Hindlimb muscle (tissue), 1 donor: ENCODE measurements at regions not wholly inside any gene's neighbourhood (a gene's known extent, or its start where the extent isn't known, plus 50 kb on each side); places are given as distances from the start of the nearest gene placed in this dataset.

Experiments used
- DNase-seq: peaks from one replicate; pipeline ENCODE4 v3.0.0-alpha.2; 2013

DNA sequence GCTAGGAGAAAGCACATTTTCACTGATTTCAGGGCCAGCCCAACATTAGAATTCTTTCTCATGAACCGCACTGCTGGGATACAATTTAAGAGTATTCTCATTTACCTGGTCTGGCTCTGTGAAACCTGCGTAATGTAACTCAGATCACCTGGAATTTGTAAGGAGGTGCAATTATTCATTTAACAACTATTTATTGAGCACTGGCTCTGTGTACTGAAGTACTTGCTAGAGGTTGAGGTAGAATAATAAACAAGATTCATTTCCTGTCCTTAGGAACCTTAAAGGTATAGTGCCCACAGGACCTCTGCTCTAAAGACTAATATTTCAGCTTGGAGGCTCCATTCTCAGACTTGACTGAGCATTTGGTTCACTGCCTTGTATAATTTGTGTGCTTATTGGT is 242.2 kb upstream of the ZPLD1 start:
- no peak for DNase-seq

DNA sequence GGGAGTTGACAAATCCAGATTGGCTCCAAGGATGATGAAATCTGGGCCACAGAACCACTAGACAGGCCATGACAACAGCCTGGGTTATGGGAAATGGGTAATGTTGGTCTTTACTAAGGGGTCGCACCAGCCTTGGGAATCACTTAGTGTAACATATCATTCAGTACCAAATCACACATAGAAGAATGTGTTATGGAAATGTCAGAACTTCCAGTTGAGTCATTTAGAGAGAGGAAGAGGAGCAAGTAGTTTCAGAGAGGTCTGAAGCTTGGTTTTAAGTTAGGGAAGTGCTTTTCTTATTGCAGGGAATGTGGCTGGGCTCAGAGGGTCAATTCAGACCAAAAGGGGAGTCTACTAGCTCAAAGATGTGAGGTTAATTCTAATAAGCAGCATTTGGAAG is 241.6 kb upstream of the ZPLD1 start:
- DNase-seq, result no peak

DNA sequence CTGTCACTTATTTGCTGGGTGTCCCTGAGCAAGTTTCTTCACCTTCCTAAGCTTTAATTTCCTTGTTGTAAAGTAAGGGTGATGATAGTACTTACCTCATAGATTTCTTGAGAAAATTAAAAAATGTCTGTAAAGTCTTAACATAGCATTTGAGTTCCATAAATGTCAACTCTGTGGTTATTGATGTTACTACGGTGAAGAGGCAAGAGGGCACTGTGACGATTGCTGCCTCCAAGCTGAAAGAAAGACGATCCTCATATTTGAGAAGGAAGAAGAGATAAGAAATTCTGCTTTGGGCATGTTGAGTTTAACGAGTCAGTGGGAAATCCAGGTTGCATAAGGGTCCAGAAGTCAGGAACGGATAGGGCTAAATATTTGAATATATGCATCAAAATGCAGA is 240.8 kb upstream of the ZPLD1 start:
- no peak for DNase-seq

DNA sequence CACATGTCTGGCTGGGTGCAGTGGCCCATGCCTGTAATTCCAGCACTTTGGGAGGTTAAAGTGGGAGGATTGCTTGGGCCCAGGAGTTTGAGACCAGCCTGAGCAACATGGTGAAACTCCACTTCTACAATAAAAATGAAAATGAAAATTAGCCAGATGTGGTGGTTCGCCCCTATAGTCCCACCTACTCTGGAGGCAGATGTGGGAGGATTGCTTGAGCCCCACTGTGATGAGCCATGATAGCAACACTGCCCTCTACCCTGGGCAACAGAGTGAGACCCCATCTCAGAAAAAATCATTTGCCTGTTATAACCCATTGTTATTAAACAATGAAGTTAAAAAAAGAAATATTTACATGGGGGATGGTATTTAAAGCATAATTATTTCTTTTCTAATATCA is 240.1 kb upstream of the ZPLD1 start:
- no peak for DNase-seq

DNA sequence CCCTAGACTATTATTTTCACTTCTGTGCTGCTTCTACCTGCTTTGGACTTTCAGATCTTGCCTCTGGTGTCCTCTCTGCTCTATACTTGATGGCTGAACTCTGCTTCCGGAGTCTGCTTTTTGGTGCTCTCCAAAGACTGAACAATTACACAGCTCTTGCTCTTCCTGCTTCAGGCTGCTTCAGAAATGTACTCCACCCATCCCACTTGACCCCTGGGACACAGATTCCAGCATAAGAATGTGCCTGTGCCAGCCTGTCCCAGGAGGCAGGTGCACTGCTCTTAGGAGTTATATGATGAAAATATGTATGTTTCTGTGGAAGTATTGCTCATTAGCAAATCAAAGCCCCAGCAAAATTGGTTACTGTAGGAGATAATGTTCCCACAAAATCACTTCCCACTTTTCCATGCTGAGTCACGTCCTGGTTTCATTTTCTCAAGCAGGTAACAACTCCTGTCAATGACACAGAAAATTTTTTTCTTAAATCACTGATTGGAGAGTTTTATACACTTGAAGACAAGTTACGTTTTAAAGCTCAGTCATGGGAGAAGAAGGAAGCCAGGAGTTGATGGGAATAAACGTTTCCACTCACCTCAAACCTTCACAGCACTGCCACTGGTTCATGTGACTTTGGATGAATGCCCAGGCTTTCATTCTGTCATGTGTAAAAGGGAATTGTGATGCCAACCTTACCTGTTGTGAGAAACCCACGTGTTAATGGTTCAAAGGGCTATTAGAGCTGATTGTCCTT is 239.4 kb upstream of the ZPLD1 start:
- no peak for DNase-seq

DNA sequence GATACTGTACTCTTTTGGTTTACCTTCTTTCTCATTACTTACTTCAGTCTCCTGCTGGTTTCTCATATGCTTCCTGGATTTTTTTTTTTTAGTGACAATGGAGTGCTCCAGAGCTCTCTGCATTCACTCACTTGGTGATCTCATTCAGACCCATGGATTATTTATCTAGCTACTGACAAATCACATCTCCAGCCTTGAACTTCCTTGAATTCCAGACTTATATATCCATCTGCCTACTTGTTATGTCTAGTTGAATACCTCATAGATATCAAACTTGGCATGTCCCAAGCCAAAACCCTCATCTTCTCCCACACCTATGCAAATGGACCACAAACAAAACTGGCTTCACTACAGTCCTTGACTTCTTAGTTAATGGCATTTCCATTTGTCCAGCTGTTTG is 234.7 kb upstream of the ZPLD1 start:
- no peak for DNase-seq

DNA sequence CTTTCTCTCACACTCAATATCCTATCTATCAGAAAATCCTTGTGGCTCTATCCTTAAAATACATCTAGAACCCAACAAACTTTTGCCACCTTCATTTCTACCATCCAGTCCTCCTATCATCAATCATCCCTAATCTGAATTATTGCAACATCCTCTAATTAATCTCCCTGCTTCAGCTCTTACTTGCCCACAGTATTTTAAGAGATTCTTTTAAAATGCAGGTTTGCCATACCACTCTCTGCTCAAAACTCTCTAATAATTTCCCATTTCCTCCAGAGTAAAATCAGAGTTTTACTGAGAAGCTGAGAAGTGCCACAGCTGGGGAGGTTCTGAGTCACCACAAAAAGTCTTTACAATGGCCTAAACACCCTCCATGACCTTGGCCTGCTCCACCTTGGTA is 234.3 kb upstream of the ZPLD1 start:
- no peak for DNase-seq

DNA sequence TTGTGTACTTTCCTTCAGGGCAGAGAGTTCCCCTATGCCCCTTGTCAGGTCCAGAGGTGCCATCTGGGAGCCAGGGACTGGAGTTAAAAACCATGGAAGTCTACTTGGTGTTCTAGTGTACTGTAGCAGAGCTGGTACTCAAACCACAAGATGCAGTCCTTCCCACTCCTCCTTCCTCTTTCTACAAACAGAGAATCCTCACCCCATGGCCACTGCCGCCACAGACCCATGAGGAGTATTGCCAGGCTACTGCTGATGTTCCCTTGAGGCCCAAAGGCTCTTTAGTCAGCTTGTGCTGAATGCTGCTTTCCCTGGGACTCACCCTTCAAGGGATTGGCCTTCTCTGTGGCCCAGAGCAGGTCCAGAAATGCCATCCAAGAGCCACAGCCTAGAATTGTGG is 229.2 kb upstream of the ZPLD1 start:
- DNase-seq, result no peak

DNA sequence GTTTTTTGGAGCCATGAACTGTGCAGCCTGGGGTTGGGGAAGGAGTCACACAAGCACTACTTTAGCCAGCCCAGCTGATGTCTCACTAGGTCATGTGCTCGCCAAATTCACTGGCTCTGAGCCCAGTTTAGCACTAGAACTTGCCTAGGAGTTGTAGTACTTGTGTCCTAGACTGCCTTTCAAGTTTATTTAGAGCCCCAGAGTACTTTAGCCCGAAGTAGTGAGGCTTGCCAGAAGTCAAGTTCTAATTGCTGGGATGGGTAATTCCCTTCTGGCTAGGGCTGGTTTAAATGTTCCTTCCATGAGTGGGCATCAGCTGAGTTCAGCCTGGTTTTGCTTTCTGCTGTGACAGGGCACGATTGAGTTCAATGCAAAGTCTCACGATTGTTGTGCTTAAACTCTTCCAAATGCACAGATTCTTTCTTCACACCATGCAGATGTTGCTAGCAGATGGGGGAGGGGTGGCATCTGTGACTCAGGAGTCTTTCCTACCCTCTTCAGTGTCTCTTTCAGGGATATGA is 228.2 kb upstream of the ZPLD1 start:
- DNase-seq, result peak; percentile 47

DNA sequence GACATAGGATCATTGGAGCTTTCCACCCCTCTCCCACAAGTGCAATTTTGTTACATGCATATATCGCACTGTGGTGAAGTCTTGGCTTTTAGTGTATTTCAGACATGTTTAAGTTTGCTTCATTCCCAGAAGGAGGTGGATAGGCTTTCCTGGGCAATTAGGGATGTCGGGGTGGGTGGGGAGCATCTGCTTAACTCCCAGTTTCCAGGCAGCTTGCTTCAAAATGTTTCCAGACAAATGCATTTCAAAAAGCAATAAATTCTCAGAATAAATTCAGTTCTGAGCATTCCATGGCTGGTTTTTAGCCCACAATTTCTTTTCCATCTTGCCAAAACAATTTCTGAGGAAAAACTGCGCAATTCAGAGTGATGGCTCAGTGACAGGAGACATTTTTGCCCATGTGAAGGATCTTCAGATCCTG is 227.7 kb upstream of the ZPLD1 start:
- DNase-seq, result peak; percentile 50

DNA sequence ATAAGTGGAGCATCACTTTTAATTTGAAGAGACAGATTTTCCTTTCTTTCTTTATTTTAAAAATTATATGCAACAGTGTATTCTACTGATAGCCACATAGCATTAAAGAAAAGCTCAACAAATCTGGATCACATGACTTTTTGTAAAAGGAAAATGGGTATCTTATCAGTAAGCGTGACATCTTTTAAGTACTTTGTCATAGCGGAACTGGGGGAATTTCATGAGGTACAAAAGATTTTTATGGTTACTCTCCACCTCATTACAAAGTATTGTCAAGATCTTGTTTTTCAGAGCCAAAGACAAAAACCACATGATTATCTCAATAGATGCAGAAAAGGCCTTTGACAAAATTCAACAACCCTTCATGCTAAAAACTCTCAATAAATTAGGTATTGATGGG is 219.6 kb upstream of the ZPLD1 start:
- DNase-seq, result no peak

DNA sequence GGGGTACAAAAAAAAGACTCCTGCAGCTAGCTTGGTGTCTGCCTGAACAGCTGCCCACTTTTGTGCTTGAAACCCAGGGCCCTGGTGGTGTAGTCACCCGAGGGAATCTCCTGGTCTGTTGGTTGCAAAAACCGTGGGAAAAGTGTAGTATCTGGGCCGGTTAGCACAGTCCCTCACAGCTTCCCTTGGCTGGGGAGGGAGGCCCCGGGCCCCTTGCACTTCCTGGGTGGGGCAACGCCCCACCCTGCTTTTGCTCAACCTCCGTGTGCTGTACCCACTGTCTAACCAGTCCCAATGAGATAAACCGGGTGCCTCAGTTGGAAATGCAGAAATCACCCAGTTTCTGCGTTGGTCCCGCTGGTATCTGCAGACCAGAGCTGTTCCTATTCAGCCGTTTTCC is 211.7 kb upstream of the ZPLD1 start:
- DNase-seq, result no peak

DNA sequence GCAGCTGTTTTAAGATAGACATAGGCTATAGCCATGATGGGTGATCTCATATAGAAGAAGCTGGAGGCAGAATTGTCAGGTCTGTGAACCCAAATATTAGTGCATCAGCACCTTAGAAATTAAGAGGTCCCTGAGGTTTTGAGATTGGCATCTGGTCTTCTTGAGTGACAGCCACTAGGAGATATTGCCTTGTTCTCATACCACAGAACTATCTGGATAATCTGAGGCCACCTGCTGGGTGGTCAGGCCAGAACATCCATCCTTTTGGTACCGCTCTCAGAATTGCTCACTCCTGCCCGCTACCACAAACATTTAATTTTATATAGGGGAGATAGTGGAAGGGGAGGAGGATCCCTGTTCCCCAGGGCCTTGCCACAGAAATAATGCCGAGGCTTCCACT is 210.6 kb upstream of the ZPLD1 start:
- DNase-seq, result no peak

DNA sequence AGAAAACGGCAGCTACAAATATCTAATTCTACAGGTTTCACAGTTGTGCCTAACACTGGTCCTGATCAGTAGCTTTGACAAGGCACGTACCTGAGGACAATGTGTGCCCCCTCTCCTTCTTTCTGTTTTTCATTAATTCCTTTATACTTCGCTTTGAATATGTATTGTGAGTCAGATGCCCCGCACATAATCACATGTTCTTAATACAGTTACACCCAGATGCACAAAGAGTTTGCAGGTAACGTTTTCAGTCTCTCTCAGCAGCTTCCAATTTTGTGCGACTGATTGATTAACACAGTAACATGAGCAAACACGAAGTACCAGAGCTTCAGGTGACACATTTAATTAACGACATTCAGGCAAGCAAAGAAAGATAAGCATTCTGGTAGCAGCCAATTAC is 209.8 kb upstream of the ZPLD1 start:
- no peak for DNase-seq

DNA sequence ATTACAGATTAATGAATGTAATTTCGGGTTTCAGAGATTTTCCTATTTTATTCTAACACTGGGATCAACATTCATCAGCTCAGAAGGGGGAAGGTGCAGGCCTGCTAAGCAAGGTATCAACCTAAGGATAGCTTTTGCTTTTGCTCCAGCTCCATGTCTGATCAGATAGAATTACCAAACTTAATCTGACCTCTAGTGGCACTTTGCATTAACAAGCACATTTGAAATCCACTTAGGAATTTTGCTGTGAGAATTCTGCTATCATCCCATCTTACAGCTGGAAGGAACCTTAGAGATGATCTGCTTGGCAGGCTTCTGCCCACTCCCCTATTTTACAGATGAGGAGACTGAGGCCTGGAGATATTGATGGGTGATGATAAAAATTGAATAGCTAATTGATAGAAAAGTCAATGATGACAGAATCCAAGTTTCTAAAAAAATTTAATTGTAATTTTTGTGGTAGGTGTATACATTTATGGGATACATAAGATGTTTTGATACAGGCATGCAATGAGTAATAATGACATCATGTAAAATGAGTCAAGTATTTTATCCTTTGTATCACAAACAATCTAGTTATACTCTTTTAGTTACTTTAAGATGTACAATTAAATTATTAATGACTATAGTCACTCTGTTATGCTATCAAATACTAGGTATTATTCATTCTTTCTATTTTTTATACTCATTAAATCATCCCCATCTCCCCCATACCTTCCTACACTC is 209.2 kb upstream of the ZPLD1 start:
- peak; percentile 49 for DNase-seq

DNA sequence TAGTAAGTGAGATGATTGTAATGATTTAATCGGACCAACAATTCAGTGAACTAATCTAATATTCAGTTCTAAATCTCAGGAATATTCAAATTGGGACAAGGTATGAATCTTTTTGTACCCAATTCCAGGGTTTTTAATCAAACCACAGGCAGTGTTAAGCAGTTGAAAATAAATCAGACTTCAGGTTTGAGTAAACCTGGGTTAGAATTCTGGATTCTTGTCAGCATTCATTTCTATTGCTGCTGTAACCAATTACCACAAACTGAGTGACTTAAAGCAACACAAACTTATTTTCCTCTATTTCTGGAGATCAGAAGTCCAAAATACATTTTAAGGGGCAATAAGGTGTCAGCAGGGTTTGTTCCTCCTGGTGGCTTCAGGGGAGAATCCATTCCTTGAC is 208.4 kb upstream of the ZPLD1 start:
- DNase-seq, result no peak

DNA sequence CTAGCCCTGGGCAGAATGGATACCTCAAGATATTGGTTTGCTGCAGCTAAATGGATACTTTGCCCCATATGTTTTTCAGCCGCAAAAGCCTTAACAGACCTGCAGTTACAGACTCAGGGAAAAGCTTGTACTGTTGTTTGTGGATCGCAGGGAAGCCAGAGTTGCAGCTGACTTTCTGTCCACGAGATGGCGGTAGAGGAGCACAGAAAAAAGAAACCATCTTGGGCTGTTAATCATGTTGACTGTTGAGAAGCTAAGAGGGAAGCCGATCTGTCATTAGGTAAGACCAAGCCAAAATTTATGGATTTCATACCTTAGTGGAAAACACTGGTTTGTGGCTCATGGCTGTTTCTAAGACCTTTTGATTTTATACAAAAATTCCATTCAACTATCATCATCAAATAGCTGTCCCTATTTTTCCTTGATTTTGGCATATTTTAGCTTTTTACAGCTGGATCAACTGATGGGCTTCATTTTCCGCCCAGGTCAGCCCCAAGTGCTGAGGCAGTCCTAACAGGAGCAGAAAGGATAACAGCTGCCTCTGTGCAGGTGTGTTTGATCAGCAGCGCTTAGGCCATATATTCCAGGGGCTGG is 205.7 kb upstream of the ZPLD1 start:
- peak; percentile 74 for DNase-seq

DNA sequence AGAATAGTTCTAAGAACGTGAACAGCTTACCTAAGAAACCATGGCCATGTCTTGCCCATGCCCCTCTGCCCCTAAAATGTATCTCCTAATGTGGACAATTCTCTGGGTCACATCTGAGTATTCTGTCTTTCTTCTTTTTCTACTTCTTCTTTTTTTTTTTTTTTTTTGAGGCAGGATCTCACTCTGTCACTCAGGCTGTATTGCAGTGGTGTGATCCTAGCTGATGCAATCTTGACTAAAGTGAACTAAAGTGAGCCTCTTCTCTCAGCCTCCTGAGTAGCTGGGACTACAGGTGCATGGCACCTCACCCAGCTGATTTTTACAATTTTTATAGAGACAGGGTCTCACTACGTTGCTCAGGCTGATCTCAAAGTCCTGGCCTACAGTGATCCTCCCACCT is 204.8 kb upstream of the ZPLD1 start:
- DNase-seq, result no peak

DNA sequence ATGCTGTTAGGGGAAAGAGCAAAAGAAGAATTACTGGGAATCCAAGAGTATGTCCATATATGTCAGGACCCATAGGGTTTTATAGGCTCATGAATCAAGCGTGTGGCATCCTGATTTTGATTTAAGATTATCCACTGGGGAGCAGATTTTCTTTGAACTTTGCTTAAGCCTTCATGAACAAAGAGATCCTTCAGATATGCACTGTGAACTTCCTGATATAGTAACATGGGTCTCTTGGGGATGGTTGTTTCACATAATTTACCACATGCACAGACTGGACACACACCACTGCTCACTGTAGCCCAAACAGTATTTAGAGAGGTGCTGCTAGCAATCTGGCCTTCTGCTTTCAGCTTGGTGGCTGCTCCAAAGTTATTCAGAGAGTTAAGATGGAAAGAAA is 200.9 kb upstream of the ZPLD1 start:
- no peak for DNase-seq

DNA sequence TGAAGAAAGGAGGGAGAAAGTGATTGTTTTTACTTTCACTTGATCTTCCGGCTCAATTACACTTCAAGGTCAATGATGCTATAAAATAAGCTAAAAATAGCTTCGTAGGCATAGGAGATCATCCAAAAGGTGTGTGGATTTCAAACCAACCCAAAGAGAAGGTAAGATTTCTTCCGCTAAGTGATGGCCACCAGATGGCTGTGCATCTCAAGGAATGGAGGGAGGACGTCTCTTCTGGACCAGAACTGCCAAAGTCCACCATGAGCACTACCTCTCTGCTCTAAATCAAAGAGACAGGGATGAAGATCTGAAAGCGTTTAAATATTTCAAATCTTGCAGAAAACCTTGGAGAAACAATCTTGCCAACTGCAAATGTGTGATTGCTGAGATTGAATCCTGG is 199.1 kb upstream of the ZPLD1 start:
- no peak for DNase-seq

DNA sequence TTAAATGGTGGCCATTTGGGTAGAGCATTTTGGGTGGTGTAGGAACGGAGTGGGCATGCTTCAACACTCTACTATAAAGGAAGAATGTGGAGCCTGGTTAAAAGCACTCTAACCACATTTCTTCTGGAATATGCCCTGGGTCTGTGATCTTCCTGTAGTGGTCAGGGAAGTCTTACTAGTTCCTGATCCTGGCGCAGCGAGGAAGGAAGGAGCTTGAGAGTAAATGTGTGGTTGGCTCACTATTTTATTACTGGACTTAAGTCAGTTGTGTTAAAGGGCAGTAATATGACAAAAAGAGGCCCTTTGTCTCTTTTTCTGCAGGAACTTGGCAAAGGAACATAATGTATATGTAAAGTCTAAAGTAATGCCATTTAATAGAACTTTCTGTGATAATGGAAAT is 197.6 kb upstream of the ZPLD1 start:
- DNase-seq, result no peak

DNA sequence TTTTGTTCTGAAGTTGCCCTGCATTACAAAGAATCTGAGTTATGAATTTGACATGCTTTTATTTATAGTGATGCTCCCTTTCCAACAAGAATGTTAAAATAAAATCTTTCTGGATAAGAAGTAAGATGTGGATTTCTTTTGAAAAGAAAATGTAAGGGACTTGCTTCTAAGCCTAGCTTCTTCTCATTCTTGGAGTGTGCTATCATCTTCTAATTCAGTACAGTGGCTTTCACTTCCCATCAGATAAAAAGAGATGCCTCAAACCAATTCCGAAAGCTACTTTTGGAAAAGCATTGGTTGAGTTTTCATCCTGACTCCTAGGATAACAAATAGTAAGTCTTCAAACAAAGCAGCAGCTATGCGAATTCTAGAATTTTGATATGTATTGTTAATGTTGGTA is 197.0 kb upstream of the ZPLD1 start:
- DNase-seq, result no peak

DNA sequence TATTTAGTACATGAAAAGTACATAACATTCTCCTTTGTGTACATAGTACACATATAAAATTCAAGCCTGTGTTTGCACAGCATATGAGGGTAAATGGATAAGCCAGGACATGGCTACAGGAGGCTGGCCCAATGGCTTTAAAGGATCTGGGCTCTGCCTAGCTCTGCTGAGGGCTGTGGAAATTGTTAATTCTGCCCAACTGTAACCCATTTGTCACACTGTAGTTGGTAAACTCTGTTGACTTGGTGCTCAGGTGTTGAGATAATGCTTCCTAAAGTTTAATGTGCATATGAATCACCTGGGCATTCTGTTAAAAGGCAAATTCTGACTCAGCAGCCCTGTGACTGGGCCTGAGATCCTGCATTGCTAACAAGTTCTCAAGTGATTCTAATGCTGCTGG is 196.5 kb upstream of the ZPLD1 start:
- DNase-seq, result no peak

DNA sequence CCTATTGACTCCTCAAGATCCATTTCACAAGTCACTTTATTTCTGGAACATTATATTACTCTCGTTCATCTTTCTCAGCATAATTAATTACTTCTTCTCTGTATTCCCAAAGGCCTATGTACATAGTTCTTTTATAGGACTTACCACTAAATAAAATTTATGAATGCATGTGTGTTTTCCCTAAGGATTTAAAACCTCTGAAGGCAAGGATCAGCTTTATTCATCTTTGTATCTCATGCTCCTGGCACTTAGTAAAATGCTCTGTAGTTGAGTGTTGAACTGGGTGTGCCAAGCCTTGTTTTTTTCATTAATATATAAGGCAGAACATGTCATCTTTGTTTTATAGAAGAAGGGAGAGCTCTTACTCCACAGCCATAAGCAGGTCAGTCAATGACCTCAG is 194.1 kb upstream of the ZPLD1 start:
- no peak for DNase-seq
